PC-9 (cell line): ENCODE measurements at regions not wholly inside any gene's neighbourhood (a gene's known extent, or its start where the extent isn't known, plus 50 kb on each side); places are given as distances from the start of the nearest gene placed in this dataset.

Source experiments
- BruUV-seq: library from RNA; stranded (reverse); fragments of 400-500 nt; replicated peaks from 2 replicates; lab custom pipeline; 2021; lab: Mats Ljungman, UMichigan
- CTCF ChIA-PET: fragments of 300-600 bp; sonication (Branson Sonifier 250); formaldehyde crosslinking; loops from one replicate; lab custom pipeline; 2022; ENCODE audit warnings: antibody characterized with exemption; lab: Charles Lee
- POLR2A ChIA-PET: fragments of 300-600 bp; sonication (Branson Sonifier 250); formaldehyde crosslinking; loops from one replicate; lab custom pipeline; 2022; ENCODE audit warnings: antibody characterized with exemption; ENCODE audit not compliant: unreplicated experiment; lab: Charles Lee
- DNase-seq, 2 experiments: peaks; one replicate each; pipeline versions ENCODE4 v3.0.0 to v3.0.0-alpha.2; 2015 to 2022; ENCODE audit warnings: mixed read lengths in 1 of 2
- H2AFZ ChIP-seq: fragments of 200-600 bp; sonication (generic); 2 replicates; pipeline ENCODE4 v1.8.1; 2017; ENCODE audit warnings: antibody characterized with exemption
- H3F3A ChIP-seq: fragments of 200-600 bp; sonication (generic); 2 replicates; pipeline ENCODE4 v1.8.1; 2017; ENCODE audit warnings: antibody characterized with exemption, mild to moderate bottlenecking, low read depth; ENCODE audit not compliant: insufficient read depth
- H3K27ac ChIP-seq: fragments of 200-600 bp; sonication (generic); 2 replicates; pipeline ENCODE4 v1.6.1; 2016; ENCODE audit warnings: mixed run types
- H3K27me3 ChIP-seq: fragments of 200-600 bp; sonication (generic); 2 replicates; pipeline ENCODE4 v1.6.1; 2016; ENCODE audit warnings: low read depth, mixed run types; ENCODE audit not compliant: insufficient read depth
- H3K36me3 ChIP-seq: fragments of 200-600 bp; sonication (generic); 2 replicates; pipeline ENCODE4 v1.6.1; 2016; ENCODE audit warnings: low read depth, mixed run types
- H3K4me1 ChIP-seq: fragments of 200-600 bp; sonication (generic); replicated peaks from 2 replicates; pipeline ENCODE4 v1.6.1; 2016; ENCODE audit warnings: mixed run types; ENCODE audit not compliant: insufficient read depth
- H3K4me2 ChIP-seq: fragments of 200-600 bp; sonication (generic); 2 replicates; pipeline ENCODE4 v1.6.1; 2017; ENCODE audit warnings: mixed run types
- H3K4me3 ChIP-seq: fragments of 200-600 bp; sonication (generic); 2 replicates; pipeline ENCODE4 v1.6.1; 2016; ENCODE audit warnings: mixed run types
- H3K79me2 ChIP-seq: fragments of 200-600 bp; sonication (generic); 2 replicates; pipeline ENCODE4 v1.6.1; 2017; ENCODE audit warnings: low read depth, mixed run types
- H3K9me2 ChIP-seq: fragments of 200-600 bp; sonication (generic); 2 replicates; pipeline ENCODE4 v1.8.1; 2017; ENCODE audit warnings: mild to moderate bottlenecking; ENCODE audit not compliant: insufficient read depth
- H3K9me3 ChIP-seq: fragments of 200-600 bp; sonication (generic); 2 replicates; pipeline ENCODE4 v1.8.1; 2016; ENCODE audit warnings: low read depth; ENCODE audit not compliant: insufficient read depth
- H4K20me1 ChIP-seq: fragments of 200-600 bp; sonication (generic); 2 replicates; pipeline ENCODE4 v1.8.1; 2017; ENCODE audit not compliant: insufficient read depth
- CTCF ChIP-seq: fragments of 200-600 bp; sonication (generic); conservative IDR thresholded peaks from 2 replicates; pipeline ENCODE4 v1.6.1; 2017; ENCODE audit warnings: mixed run types, antibody characterized with exemption, mild to moderate bottlenecking, moderate library complexity
- EZH2 ChIP-seq: fragments of 200-600 bp; sonication (generic); IDR thresholded peaks from 2 replicates; pipeline ENCODE4 v1.8.0; 2017; ENCODE audit warnings: antibody characterized with exemption, low read depth
- intact Hi-C: fragments of 100-400 bp; cut with micrococcal nuclease; formaldehyde crosslinking; loops from one replicate; pipeline ENCODE4 v1.10.0; 2022; ENCODE audit not compliant: unreplicated experiment

- Histone ChIP-seq H3K9me3 (no peaks in the 10 kb centered on the region), H3K36me3 (no peaks in the 10 kb centered on the region), H3K4me1 (peaks cover 56% of the 10 kb centered on the region), H3K9me2 (no peaks in the 10 kb centered on the region), H3K79me2 (no peaks in the 10 kb centered on the region), H3K27me3 (no peaks in the 10 kb centered on the region), H3K4me3 (no peak overlapping the region), H3K27ac (no peak overlapping the region), H4K20me1 (no peaks in the 10 kb centered on the region), H2AFZ (no peak overlapping the region), H3K4me2 (no peak overlapping the region), H3F3A (peaks cover 27% of the 10 kb centered on the region)
- ChIA-PET CTCF (no interaction called here), POLR2A (no interaction called here)
- TF ChIP-seq EZH2 (no peak), CTCF (no peak)
- BruUV-seq, result no TSS peak
- DNase-seq, result no peak
- intact Hi-C loops, result loop anchor here (5.0 kb wide), 1 partner anchor 77 kb away; no protein-coding TSS in a partner anchor
These were observed 89.5 kb upstream of the HOXC13 start for GRCh38 chr12:53849113-53849512.

- ChIA-PET CTCF (no interaction called here), POLR2A (no interaction called here)
- no TSS peak for BruUV-seq
- Histone ChIP-seq H2AFZ (no peak overlapping the region), H3K4me3 (no peak overlapping the region), H3F3A (peaks cover 22% of the 10 kb centered on the region), H3K27ac (no peak overlapping the region), H3K79me2 (no peaks in the 10 kb centered on the region), H3K27me3 (no peaks in the 10 kb centered on the region), H3K36me3 (no peaks in the 10 kb centered on the region), H3K9me3 (no peaks in the 10 kb centered on the region), H3K9me2 (no peaks in the 10 kb centered on the region), H3K4me1 (peaks cover 51% of the 10 kb centered on the region), H3K4me2 (no peak overlapping the region), H4K20me1 (no peaks in the 10 kb centered on the region)
- DNase-seq, result no peak
- TF ChIP-seq EZH2, result no peak
- no peak for TF ChIP-seq CTCF
- intact Hi-C loops, result loop anchor here (5.0 kb wide), 1 partner anchor 77 kb away; no protein-coding TSS in a partner anchor
These were observed 89.0 kb upstream of the HOXC13 start for GRCh38 chr12:53849656-53850055.

- H3K9me3 ChIP-seq, result no peaks in the 10 kb centered on the region
- no peak for DNase-seq
- H3K79me2 ChIP-seq, result no peaks in the 10 kb centered on the region
- H3K4me3 ChIP-seq, result no peak overlapping the region
- no peaks in the 10 kb centered on the region for H3K9me2 ChIP-seq
- CTCF ChIA-PET, result interaction anchor here (0.5 kb wide), 1 partner anchor 132 kb away, joined by 3 read pairs; no protein-coding TSS in a partner anchor
- BruUV-seq, result no TSS peak
- H4K20me1 ChIP-seq, result no peaks in the 10 kb centered on the region
- no peaks in the 10 kb centered on the region for H3K27me3 ChIP-seq
- H3K36me3 ChIP-seq, result no peaks in the 10 kb centered on the region
- no peaks in the 10 kb centered on the region for H3F3A ChIP-seq
- peaks cover 27% of the 10 kb centered on the region for H3K4me1 ChIP-seq
- no peak overlapping the region for H3K27ac ChIP-seq
- H2AFZ ChIP-seq, result no peak overlapping the region
- intact Hi-C loops, result no loop called here
- peak overlapping the region; percentile 40; the same call in 1 of the 2 replicates for H3K4me2 ChIP-seq
- no peak for TF ChIP-seq EZH2
- TF ChIP-seq CTCF, result no peak
- POLR2A ChIA-PET, result no interaction called here
These were observed 86.6 kb upstream of the HOXC13 start for GRCh38 chr12:53852061-53852460.
